AG09309 (cell line): ENCODE measurements at regions not wholly inside any gene's neighbourhood (a gene's known extent, or its start where the extent isn't known, plus 50 kb on each side); places are given as distances from the start of the nearest gene placed in this dataset.

ENCODE experiments used
- DNase-seq: peaks from one replicate; pipeline ENCODE4 v3.0.0-alpha.2; 2010; ENCODE audit warnings: low read depth
- H3K4me3 ChIP-seq: 2 replicates; pipeline ENCODE4 v1.5.1; 2011; ENCODE audit warnings: mild to moderate bottlenecking, low read depth, low read length, moderate library complexity; ENCODE audit not compliant: control insufficient read depth
- CTCF ChIP-seq: IDR thresholded peaks from 2 replicates; pipeline ENCODE4 v1.5.1; 2011; ENCODE audit warnings: mild to moderate bottlenecking, low read depth, low read length, inconsistent platforms; ENCODE audit not compliant: insufficient read depth, control insufficient read depth; ENCODE audit errors: missing control alignments

- DNase-seq: no peak
- TF ChIP-seq CTCF: no peak
- no peak overlapping the region for H3K4me3 ChIP-seq
These were observed 102.0 kb upstream of the BRINP3 start for GRCh38 chr1:190579552-190580193.

DNA sequence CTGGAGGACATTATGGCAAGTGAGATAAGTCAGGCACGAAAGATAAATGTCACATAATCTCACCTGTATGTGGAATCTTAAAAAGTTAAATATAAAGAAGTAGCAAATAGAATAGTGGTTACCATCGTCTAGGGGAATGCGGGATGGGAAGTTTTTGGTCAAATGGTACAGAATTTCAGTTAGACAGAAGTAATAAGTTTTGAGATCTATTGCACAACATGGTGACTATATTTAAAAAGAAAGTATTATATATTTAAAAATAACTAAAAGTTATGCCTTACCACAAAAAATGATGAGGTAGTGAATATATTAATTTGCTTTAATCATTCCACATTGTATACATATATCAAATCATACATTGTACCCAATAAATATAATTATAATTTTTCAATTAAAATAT lies 106.2 kb upstream of the BRINP3 start:
- TF ChIP-seq CTCF: no peak
- no peak for DNase-seq
- H3K4me3 ChIP-seq: no peak overlapping the region

GRCh38 chr1:190588424-190588823 lies 110.8 kb upstream of the BRINP3 start:
- TF ChIP-seq CTCF: no peak

GRCh38 chr1:190595438-190595837 lies 117.8 kb upstream of the BRINP3 start:
- TF ChIP-seq CTCF: no peak
- no peak overlapping the region for H3K4me3 ChIP-seq

More at GRCh38 chr1:190588424-190588823, 110.8 kb upstream of the BRINP3 start:
- no peak for DNase-seq
- no peak overlapping the region for H3K4me3 ChIP-seq

GRCh38 chr1:190597294-190597693 lies 119.6 kb upstream of the BRINP3 start:
- DNase-seq: no peak
- no peak overlapping the region for H3K4me3 ChIP-seq
- TF ChIP-seq CTCF: no peak

More at GRCh38 chr1:190595438-190595837, 117.8 kb upstream of the BRINP3 start:
- no peak for DNase-seq

- DNase-seq: no peak
- TF ChIP-seq CTCF: no peak
- no peak overlapping the region for H3K4me3 ChIP-seq
These were observed 122.0 kb upstream of the BRINP3 start for GRCh38 chr1:190599670-190600069.
